GM12875 (cell line): ENCODE measurements at regions not wholly inside any gene's neighbourhood (a gene's known extent, or its start where the extent isn't known, plus 50 kb on each side); places are given as distances from the start of the nearest gene placed in this dataset.

ENCODE experiments used
- H3K4me3 ChIP-seq: one replicate; pipeline ENCODE4 v1.5.1; 2011; ENCODE audit warnings: low read depth, low read length, control low read depth
- CTCF ChIP-seq: IDR thresholded peaks from 2 replicates; pipeline ENCODE4 v1.5.1; 2011; ENCODE audit warnings: low read depth, mild to moderate bottlenecking, control low read depth, inconsistent platforms, low read length, moderate library complexity, borderline replicate concordance; ENCODE audit not compliant: insufficient read depth

DNA sequence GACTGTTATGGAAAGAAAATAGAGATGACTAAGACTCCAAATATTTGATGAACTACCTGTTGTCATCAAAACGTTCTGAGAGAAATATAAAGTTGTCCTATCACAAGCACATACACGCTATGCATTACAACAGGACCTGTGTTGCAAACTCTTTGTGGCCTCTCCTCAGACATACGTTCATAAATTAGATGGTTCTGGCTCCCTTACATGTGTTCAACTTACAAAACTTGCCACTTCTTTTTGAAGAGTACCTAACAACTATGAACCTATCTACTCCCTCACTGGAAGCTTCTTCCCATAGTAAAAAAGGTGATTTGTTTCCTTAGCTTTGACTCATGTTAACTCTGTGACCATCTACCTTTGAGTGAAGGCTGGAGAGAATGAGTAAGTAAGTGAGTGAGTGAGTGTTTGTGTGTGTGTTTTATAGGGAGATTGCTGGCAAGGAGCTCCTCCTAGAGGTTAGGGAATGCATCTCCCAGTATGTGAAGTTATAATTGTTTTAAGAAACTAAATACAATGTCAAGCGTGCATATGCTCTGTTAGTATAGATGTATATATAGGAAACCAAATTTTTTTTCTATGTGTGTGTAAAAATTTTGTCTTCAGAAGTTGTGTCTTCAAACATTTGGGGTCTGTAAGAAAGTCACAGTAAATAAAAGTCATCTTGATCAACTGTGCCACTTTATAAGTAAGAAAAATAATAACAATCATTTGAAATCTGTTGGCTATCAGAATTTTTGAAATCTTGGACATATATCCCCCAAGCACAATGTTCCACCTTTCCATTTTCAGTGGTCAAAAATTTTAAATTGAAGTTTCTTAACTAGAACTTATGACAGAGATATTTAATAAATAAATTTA lies 1211.1 kb upstream of the GJE1 start:
- H3K4me3 ChIP-seq = no peak overlapping the region
- peak; percentile 26; the same call in 1 of the 2 replicates for TF ChIP-seq CTCF

DNA sequence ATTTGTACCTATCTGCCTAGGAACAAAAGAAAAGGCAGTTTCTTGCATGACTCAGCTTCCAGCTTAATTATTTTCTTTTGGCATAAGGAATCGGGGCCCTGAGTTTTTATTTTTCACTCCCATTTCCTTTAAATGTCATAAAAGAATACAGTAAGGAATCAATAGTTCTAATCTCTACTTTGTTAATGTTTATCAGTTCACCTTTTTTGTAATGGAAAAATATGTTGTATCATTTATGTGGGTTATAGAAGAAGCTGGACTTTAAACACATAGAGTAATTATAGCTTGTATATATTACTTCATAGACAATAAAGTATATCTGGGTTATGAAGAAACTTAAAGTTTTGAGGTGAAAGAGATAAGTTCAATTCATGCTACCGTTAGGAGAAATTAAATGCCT lies 1214.8 kb upstream of the GJE1 start:
- TF ChIP-seq CTCF = no peak

GRCh38 chr6:140915551-140915950 lies 1217.2 kb upstream of the GJE1 start:
- TF ChIP-seq CTCF = no peak
- no peak overlapping the region for H3K4me3 ChIP-seq

More for the DNA sequence above, 1214.8 kb upstream of the GJE1 start:
- no peak overlapping the region for H3K4me3 ChIP-seq

DNA sequence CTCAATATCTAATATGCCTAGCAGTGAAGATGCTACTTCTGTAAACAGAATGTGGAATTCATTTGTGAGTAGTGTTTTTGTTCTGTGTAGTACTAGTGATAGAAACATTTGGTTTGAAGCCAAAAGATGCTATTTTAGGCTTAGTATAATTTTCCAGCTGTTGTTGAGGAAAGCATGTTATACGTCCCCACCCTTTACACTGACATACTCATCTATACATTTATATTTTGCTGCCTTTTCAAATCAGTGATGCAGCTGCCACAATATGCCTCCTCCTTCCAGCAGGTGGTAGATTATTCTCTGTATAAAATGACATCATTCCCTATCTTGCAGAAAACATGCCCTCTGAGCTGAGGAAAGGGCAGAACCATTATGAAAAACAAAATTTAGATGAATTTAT lies 1217.6 kb upstream of the GJE1 start:
- H3K4me3 ChIP-seq = no peak overlapping the region
- TF ChIP-seq CTCF = no peak

- TF ChIP-seq CTCF = no peak
- H3K4me3 ChIP-seq = no peak overlapping the region
These were observed 1220.0 kb upstream of the GJE1 start for GRCh38 chr6:140912686-140913085.

GRCh38 chr6:140909625-140910024 lies 1223.1 kb upstream of the GJE1 start:
- no peak for TF ChIP-seq CTCF
- no peak overlapping the region for H3K4me3 ChIP-seq

DNA sequence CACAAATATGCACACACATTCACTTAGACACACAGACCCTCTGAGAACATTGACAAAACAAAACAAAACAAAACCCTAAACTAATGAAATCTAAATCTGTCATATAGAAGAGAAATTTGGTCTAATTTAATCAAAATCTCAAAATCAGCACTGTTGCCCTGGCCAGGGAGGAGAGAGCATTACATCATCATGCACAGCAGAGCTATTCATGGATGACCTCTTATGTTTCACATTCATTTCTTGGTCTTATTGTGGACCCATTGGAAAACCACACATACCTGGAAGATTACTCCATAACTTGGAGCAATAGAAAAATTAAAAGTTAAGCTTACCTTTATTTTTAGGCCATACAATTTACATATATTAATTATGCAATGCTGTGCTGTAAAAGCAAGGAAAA lies 1223.6 kb upstream of the GJE1 start:
- H3K4me3 ChIP-seq = no peak overlapping the region
- TF ChIP-seq CTCF = no peak
